ENCODE measurements at regions not wholly inside any gene's neighbourhood (a gene's known extent, or its start where the extent isn't known, plus 50 kb on each side); places are given as distances from the start of the nearest gene placed in this dataset.

- ATAC-seq (no peak), DNase-seq (ENCODE audit: low spot score) (no peak)
These were observed 1491.6 kb downstream of the TECRL start for GRCh38 chr4:62917649-62918048.

- ATAC-seq (no peak), DNase-seq (ENCODE audit: low spot score) (no peak)
These were observed 1494.5 kb downstream of the TECRL start for GRCh38 chr4:62914758-62915157.

GRCh38 chr4:62913065-62913464 lies 1496.2 kb downstream of the TECRL start:
- ATAC-seq (no peak), DNase-seq (ENCODE audit: low spot score) (no peak)

GRCh38 chr4:62912531-62912930 lies 1496.7 kb downstream of the TECRL start:
- DNase-seq (ENCODE audit: low spot score) (no peak), ATAC-seq (no peak)

GRCh38 chr4:62909238-62909637 lies 1500.0 kb downstream of the TECRL start:
- DNase-seq (ENCODE audit: low spot score) = no peak
- no peak for ATAC-seq

- DNase-seq (ENCODE audit: low spot score) (no peak), ATAC-seq (no peak)
These were observed 1508.1 kb downstream of the TECRL start for GRCh38 chr4:62901101-62901500.

- ATAC-seq (no peak), DNase-seq (ENCODE audit: low spot score) (no peak)
These were observed 1509.4 kb downstream of the TECRL start for GRCh38 chr4:62899646-62900364.

GRCh38 chr4:62898115-62898514 lies 1511.1 kb downstream of the TECRL start:
- ATAC-seq = no peak
- no peak for DNase-seq (ENCODE audit: low spot score)

GRCh38 chr4:62896721-62897120 lies 1512.5 kb downstream of the TECRL start:
- ATAC-seq (no peak), DNase-seq (ENCODE audit: low spot score) (no peak)

- DNase-seq (ENCODE audit: low spot score) (no peak), ATAC-seq (no peak)
These were observed 1527.3 kb downstream of the TECRL start for GRCh38 chr4:62881901-62882300.

- DNase-seq (ENCODE audit: low spot score) (no peak), ATAC-seq (no peak)
These were observed 1528.0 kb downstream of the TECRL start for GRCh38 chr4:62881210-62881609.

- ATAC-seq (no peak), DNase-seq (ENCODE audit: low spot score) (no peak)
These were observed 1536.4 kb downstream of the TECRL start for GRCh38 chr4:62872856-62873255.

- DNase-seq (ENCODE audit: low spot score) (no peak), ATAC-seq (no peak)
These were observed 1538.2 kb downstream of the TECRL start for GRCh38 chr4:62871078-62871477.

- ATAC-seq = no peak
- no peak for DNase-seq (ENCODE audit: low spot score)
These were observed 1538.8 kb downstream of the TECRL start for GRCh38 chr4:62870451-62870850.

GRCh38 chr4:62865261-62865660 lies 1544.0 kb downstream of the TECRL start:
- no peak for ATAC-seq

GRCh38 chr4:62849696-62850095 lies 1559.6 kb downstream of the TECRL start:
- DNase-seq (ENCODE audit: low spot score) = no peak
- ATAC-seq = no peak

More at GRCh38 chr4:62865261-62865660, 1544.0 kb downstream of the TECRL start:
- DNase-seq (ENCODE audit: low spot score) = no peak

- DNase-seq (ENCODE audit: low spot score) (no peak), ATAC-seq (no peak)
These were observed 1573.6 kb downstream of the TECRL start for GRCh38 chr4:62835631-62836030.

GRCh38 chr4:62822306-62822705 lies 1586.9 kb downstream of the TECRL start:
- DNase-seq (ENCODE audit: low spot score) = no peak
- ATAC-seq = no peak

- ATAC-seq = no peak
- DNase-seq (ENCODE audit: low spot score) = no peak
These were observed 1592.7 kb downstream of the TECRL start for GRCh38 chr4:62816566-62816965.

GRCh38 chr4:62814510-62815047 lies 1594.7 kb downstream of the TECRL start:
- no peak for ATAC-seq
- DNase-seq (ENCODE audit: low spot score) = no peak

- DNase-seq (ENCODE audit: low spot score) = no peak
- no peak for ATAC-seq
These were observed 1602.4 kb downstream of the TECRL start for GRCh38 chr4:62806816-62807215.

GRCh38 chr4:62804075-62804474 lies 1603.9 kb downstream of the ADGRL3 start:
- no peak for DNase-seq (ENCODE audit: low spot score)
- no peak for ATAC-seq

GRCh38 chr4:62797221-62797620 lies 1597.1 kb downstream of the ADGRL3 start:
- DNase-seq (ENCODE audit: low spot score) = no peak
- no peak for ATAC-seq

All from left lobe of liver (tissue), 2 donors.